ENCODE measurements at regions not wholly inside any gene's neighbourhood (a gene's known extent, or its start where the extent isn't known, plus 50 kb on each side); places are given as distances from the start of the nearest gene placed in this dataset.
"Not testable (repeated sequence)": the region's sequence is repeated elsewhere in the genome, so short reads cannot be mapped to it uniquely, and the experiment has no call there.

DNA sequence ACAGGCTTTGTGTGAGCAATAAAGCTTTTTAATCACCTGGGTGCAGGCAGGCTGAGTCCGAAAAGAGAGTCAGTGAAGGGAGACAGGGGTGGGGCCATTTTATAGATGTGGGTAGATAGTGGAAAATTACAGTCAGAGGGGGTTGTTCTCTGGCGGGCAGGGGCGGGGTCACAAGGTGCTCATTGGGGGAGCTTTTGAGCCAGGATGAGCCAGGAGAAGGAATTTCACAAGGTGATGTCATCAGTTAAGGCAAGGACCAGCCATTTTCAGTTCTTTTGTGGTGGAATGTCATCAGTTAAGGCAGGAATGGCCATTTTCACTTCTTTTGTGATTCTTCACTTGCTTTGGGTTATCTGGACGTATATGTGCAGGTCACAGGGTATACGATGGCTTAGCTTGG, 571.3 kb upstream of the PCDH7 start:
- not testable (repeated sequence) for DNase-seq (ENCODE audit: low spot score)

DNA sequence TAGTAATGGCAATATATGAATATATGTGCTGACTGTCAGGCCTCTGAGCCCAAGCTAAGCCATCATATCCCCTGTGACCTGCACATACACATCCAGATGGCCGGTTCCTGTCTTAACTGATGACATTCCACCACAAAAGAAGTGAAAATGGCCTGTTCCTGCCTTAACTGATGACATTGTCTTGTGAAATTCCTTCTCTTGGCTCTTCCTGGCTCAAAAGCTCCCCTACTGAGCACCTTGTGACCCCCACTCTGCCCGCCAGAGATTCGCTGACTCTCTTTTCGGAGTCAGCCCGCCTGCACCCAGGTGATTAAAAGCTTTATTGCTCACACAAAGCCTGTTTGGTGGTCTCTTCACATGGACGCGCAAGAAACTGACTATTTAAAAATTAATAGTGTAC, 570.6 kb upstream of the PCDH7 start:
- DNase-seq (ENCODE audit: low spot score): not testable (repeated sequence)

DNA sequence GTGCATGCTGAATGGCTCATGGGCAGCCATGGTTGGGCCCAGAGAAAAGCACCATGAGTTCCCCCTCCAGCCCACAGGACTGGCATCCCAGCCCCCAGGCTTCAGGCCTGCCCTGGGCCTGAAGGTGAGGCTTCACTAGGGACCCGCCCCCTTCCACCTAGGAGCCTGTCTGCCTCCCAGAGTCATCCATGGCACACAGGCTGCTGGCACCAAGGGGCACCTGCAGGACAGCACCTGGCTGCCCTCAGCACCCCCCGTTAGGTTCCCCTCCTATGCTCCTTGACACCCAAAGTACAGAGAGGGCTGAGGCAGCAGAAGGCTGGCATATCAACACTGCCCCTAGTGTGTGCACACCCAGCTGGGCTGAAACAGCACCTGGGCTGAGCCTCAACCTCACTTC, 566.7 kb upstream of the PCDH7 start:
- no peak for DNase-seq (ENCODE audit: low spot score)

DNA sequence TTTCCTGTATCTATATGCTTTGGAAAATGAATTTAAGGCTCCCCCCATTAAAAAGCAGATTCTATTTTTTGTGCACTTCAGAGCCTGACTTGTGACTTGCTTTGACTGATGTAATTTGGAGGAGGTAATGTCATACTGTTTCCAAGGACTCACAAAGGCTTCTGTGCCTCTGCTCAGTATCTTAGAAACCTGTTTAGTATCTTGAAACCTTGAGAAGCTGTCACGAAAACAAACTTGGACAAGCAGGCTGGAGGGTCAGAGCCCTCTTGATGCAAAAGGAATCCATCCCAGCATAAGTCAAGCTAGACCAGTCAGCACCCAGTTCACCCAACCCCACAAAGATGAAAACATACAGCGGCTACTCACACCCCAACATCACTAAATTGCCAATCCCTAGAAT, 560.0 kb upstream of the PCDH7 start:
- DNase-seq (ENCODE audit: low spot score): no peak

DNA sequence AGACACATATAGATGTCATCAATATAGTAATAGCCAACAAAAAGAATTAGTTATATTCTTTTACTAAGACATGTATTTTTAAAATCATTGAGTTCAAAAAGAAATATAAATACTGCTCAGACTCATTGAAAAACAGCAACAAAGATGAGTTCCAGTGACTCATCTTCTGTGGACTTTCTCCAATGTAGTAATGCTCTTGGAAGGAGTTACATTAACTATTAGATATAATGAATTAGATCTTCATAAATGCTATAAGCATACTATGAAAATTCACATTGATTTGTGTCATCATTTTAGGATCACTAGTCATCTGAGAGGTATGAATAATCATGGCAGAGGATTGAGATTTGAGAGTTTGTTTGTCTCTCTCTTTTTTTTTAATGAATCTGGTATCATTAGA, 547.8 kb upstream of the PCDH7 start:
- DNase-seq (ENCODE audit: low spot score): no peak

DNA sequence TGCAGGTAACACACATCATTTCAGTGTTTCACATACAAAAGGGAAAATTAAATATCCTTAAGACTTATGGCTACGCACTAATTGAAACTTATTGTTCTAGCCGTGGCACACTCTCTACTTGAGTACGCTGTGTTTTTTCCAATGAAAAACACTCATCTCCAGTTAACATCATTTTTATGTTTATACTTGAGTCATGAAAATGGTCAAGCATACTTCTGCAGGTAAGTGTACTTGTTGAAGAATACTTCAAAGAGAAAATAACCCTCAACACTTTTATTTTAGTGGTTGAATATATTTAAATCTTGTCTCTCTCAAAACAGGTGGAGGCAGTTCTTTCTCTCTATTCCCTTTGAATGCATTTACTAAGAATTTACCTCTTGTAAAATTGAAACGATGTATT, 538.7 kb upstream of the PCDH7 start:
- no peak for DNase-seq (ENCODE audit: low spot score)

DNA sequence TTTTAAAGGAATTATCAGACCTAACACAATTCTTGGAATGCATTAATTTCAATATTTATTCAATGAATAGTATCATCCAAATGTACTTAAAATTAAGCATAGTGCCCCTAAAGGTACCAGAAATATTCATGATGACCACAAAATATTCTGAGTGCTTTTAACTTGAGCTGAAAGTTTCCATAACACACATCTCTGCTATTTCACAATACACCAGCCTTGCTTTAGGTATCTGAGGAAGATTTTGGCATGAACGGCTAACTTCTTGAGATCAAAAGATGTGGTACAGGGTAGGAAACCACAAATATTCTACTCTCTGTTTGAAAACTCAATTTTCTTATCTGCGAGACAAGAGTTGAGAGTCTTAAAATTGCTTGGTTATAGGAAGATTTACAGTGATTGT, 538.3 kb upstream of the PCDH7 start:
- DNase-seq (ENCODE audit: low spot score): no peak

DNA sequence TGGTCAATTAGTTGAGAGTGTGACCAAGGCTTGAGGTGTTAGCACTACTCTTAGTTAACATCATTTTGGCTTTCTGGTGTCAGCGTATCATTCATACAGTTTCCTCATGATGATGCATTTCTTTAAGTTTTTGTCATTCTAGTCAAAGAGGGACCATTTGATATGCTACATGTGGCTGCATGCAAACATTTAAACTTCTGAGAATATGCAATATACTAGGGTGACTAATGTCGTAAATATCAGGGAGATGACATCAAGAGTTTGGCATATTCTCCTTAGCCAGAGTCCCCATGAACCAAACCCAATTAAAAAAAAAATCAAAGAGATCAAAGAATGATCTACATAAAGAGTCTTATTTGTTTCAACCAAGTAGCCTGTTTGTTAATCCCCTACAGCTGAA, 537.4 kb upstream of the PCDH7 start:
- DNase-seq (ENCODE audit: low spot score): no peak

DNA sequence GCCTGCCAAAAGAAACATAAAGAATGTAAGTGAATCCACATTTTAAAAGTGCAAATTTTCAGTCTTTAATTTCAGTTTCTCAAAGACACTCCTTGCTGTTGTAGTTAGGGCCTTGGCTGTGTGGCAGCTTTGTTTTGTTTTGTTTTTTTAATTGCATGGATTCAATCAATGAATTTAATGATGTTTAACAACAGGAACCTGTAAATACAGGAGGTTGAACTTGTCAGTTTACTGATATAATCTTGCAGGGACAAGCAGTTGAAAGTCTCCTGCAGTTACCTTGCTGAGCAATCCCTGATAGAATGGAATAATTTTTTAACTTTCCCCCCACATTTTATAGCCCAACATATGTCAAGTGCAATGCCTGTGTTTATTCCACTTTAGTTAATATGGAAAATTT, 528.3 kb upstream of the PCDH7 start:
- no peak for DNase-seq (ENCODE audit: low spot score)

DNA sequence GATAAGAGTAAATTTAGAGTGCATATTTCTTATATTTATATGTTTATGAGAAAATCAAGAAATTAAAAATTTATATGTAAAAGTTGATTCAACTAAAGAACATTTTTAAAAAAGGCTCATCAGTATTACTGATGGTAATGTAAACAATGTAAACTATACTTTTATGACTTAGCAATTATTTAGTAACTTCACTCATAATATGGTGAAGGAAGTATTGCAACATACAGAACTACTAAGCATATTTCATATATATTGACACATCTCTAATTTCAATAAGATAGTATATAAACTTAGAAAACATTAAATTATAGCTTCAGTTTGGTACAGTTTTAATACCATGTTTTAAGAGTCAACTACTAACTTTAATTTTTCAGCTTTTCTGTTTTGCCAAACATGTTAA, 512.8 kb upstream of the PCDH7 start:
- DNase-seq (ENCODE audit: low spot score): no peak

DNA sequence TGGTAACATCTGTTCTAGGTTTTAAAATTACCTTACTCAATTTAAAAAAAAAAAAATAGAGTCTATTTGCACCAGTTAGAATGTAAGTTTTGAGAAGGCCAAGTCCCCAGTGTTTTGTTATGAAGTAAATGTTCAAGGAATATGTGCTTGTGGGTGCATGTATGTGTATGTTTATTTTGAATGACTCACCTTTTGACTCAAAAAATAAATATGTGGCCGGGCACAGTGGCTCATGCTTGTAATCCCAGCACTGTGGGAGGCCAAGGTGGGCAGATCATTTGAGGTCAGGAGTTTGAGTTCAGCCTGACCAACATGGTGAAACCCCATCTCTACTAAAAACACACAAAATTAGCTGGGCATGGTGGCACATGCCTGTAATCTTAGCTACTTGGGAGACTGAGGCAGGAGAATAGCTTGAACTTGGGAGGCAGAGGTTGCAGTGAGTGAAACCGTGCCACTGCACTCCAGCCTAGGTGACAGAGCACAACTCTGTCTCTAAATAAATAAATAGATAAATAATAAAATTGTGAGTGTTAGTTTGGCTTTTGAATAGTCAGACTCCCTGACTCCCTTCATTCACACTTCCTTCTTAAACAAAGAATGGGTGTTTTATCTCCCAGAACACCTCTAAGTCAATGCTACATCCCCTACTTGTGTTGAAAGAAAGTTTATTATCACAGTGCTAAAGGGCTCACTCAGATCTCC, 511.3 kb upstream of the PCDH7 start:
- peak; percentile 1 for DNase-seq (ENCODE audit: low spot score)

DNA sequence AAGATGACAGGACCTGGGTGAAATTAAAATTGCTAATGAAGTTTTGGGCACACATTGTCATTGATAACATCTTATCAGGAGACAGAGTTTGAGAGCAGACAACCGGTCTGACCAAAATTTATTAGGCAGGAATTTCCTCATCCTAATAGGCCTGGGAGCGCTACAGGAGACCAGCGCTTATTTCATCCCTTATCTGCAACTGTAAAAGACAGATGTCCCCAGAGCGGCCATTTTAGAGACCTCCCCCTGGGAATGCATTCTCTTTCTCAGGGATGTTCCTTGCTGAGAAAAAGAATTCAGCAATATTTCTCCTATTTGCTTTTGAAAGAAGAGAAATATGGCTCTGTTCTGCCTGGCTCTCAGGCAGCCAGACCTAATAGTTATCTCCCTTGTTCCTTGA, 504.2 kb upstream of the PCDH7 start:
- not testable (repeated sequence) for DNase-seq (ENCODE audit: low spot score)

DNA sequence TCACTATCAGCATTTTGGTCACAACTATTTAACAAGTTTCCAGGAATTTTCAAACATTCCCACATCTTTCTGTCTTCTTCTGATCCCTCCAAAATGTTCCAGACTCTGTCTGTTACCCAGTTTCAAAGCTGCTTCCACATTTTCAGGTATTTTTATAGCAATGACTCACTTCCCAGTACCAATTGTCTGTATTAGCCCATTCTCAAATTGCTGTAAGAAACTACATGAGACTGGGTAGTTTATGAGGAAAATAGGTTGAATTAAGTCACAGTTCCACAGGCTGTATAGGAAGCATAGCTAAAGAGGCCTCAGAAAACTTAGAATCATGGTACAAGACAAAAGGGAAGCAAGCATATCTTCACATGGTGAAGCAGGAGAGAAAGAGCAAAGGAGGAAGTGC, 475.0 kb upstream of the PCDH7 start:
- DNase-seq (ENCODE audit: low spot score): no peak

DNA sequence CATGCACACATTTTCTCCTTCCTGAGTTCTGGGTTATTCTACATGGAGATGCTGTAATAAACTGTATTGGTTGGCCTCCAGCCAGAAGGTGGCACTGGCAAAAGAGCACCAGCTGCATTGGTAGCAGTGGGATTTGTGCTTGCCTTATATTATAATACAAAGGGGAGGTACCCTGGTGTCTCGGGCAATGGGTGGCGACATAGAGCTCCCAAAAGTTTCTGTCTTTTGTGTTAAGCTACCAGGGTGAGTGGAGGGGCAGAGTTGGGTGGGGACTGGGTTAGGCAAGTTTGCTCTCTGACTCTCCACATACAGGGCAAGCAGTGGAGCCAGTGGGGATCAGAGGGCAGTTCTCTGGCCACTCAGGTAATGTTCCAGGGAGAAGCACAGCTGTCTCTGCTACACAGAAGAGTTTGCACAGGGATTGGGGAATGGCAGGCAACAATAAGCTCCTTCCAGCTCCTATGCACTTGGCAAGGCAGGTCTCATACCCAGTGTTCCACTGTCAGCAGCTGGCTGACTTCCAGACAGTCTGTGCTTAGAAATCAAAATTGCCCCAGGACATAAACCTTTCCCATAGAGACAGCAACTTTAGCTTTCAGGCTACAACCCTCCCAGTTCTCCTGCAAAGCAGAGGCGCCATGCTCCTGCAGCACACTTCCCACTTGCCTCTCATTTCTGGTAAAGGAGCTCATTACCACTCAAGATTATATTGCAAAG, 463.9 kb upstream of the PCDH7 start:
- no peak for DNase-seq (ENCODE audit: low spot score)

DNA sequence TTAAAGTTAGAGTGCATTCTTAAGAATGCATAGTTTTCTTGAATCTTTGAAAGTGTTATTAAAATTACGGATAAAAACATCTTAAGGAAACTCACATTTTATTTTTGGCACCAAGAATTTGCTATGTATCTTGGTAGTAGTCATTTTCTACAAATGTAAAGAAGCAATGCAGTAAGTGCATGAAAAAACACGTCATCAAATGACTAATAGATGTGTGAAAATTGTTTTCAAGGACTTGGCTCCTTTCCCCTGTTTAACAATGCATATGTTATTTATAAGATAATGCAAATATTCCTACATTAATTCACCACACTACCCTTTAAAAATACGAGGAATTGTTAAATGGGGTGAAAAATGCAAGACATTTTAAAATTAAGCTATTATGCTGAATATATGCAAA, 461.2 kb upstream of the PCDH7 start:
- DNase-seq (ENCODE audit: low spot score): no peak

DNA sequence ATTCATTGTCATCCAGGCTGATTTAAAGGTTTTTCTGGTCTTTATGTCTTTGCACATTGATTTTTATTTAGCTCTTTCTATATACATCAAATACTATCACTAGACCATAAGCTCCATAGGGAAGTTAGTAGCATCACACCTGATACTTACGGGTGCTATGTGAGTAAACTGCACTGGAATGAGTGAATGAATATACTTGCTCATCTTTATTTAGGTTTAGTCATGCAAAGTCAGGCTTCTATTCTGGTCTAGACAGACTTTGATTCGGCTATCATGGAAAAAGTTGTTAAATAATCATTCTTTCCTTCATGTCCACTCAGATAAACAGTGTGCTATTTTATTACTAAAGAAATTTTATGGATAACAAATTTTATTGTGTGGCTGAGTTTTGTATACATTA, 457.8 kb upstream of the PCDH7 start:
- DNase-seq (ENCODE audit: low spot score): no peak

DNA sequence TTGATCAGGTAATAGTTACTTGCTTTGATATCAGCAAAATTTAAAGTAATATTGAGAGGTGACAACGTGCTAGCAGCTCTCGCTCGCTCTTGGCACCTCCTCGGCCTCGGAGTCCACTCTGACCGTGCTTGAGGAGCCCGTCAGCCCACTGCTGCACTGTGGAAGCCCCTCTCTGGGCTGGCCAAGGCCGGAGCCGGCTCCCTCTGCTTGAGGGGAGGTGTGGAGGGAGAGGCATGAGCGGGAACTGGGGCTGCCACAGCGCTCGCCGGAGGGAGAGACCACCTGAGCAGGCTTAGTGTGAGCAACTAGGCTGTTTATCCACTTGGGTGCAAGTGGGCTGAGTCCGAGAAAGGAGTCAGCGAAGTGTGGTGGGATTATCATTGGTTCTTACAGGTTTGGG, 455.7 kb upstream of the PCDH7 start:
- DNase-seq (ENCODE audit: low spot score): no peak

DNA sequence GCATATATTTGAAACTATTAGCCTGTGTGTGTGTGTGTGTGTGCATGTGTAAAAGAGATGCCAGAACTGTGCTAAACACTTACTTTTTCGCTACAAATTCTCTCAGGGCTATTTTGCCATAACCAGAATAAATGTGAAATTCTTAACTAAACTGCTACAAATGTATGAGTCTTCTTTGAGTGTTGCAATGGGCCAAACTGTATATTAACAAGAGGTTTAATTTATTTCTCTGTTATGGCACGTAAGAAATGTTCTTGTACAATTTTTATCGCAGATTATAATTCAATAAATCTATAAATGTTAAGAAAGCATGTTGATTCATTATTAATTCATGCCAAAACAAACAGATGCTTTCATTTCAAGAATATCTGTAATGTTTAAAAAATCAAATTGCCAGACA, 454.5 kb upstream of the PCDH7 start:
- DNase-seq (ENCODE audit: low spot score): no peak

DNA sequence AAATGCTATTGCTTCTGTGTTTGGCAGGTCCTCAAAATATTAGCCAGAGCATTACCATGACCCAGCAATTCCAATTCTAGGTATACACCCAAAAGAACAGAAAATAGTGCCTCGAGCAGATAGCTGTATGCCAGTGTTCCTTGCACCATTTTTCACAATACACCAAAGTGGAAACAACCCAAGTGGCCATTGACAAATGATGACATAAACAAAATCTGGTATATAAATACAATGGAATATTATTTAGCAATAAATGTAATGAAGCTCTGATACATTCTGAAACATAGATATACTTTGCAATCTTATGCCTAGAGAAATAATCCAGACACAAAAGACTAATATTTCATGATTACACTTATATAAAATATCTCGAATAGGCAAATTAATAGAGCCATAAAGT, 451.8 kb upstream of the PCDH7 start:
- no peak for DNase-seq (ENCODE audit: low spot score)

DNA sequence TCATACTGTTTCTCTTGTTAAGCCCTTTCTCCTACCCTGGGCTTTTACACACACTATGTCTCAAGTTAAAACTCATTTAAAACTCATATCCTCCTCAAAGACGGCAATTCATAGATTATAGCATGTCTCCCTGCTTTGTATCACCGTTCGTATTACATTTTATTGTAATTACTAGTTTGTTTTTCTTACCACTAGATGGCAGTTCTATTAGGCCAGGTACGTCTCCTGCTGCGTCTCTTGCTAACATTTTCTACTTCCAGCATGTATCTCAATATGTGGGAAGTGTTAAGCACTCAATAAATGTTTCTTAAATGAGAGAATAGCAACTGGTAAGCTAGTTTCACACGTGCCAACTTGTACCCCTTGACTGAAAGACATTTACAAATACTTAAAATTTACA, 450.3 kb upstream of the PCDH7 start:
- DNase-seq (ENCODE audit: low spot score): peak; percentile 1

DNA sequence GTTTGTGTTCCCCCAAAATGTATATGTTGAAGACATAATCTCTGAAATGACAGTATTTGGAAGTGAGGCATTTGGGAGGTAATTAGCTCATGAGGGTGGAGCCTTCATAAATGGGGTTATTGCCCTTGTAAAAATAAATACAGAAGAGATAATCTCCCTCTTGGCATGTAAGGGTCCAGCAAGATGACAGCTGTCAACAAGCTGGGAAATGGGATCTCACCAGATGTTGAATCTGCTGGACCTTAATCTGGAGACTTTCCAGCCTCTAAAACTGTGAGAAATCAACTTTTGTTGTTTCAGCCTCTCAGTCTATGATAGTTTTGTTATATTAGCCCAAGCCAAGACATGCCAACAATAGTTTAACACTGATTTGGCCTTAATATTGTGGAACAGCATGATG, 438.2 kb upstream of the PCDH7 start:
- no peak for DNase-seq (ENCODE audit: low spot score)

DNA sequence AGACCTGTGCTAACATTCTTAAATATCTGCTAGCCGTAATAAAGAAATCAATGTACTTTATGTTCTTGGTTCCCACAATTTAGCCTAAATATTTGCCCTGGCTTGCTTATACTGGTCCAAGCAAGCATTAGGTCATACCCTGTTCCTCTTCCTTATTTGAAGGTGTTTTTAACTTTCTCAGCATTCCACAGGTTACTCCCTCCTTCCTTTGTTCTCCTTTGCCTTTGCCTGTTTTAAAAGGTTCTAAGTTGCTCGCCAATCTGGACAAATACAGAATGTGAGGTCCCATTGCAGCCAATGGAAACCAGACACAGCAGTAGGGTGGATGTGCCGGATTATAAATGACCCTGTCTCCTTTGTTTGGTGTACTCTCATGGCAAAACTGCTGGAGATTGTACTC, 436.8 kb upstream of the PCDH7 start:
- DNase-seq (ENCODE audit: low spot score): no peak

DNA sequence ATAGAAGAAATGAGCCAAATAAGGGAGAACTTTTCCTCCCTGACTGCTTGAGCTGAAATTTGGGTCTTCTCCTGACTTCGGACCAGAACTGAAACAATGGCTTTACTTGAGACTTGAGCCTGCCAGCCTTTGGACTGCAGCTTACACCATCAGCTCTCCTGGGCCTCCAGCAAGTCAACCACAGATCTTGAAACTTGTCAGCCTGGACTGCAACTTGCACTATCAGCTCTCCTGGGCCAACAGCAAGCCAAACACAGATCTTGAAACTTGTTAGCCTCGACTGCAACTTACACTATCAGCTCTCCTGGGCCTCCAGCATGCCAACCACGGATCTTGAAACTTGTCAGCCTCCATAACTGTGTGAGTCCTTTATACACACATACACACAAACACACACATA, 425.9 kb upstream of the PCDH7 start:
- DNase-seq (ENCODE audit: low spot score): no peak

DNA sequence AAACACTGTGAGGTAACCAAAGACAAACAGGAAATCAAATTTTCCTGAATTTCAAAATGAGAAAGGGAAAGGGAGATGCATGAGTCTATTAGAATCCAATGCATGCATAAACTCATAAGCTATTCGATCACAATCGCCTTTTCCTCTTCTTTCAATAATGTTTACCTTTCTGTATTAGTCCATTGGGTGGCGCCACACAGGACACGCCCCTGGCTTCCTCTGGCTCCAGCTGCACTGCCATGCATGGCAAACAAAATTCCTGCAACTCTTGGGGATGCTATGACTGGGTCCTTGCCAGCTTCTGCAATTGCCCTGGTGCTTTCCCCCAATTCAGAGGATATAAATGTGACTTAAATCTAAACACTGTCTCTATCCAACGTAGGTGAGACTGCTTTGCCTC, 424.5 kb upstream of the PCDH7 start:
- DNase-seq (ENCODE audit: low spot score): no peak

Data from kidney tubule cell (primary cell).